Stimulated activated naive CD4-positive, alpha-beta T cell (primary cell): ENCODE measurements at regions not wholly inside any gene's neighbourhood (a gene's known extent, or its start where the extent isn't known, plus 50 kb on each side); places are given as distances from the start of the nearest gene placed in this dataset.
"Not testable (repeated sequence)": the region's sequence is repeated elsewhere in the genome, so short reads cannot be mapped to it uniquely, and the experiment has no call there.

Source experiments
- DNase-seq, 6 experiments: peaks; one replicate each; lab custom pipeline; 2025; lab: John Stamatoyannopoulos, UW

DNA sequence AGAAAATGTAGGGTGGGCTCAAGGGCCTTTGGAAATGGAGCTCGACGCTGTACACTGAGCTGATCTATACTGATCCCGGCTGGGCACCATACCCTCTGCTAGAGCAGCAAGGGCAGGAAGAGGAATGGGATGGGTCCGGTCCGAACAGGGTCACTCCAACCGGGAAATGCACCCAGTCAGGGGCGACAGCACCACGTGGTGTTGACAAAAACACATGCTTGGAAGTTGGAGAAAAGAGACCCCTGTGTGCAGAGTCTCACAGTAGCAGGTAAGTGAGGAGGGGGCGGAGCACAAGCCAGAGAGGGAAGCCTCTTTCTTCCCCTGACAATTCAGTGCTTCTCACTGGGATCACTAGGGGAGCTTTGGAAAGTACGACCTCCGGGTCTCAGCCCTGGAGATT lies 84.1 kb upstream of the ASB18 start:
- DNase-seq = no peak

- no peak for DNase-seq
Measured at GRCh38 chr2:236348976-236349375, 84.8 kb upstream of the ASB18 start.

- no peak for DNase-seq
Measured at GRCh38 chr2:236350426-236350825, 86.2 kb upstream of the ASB18 start.

DNA sequence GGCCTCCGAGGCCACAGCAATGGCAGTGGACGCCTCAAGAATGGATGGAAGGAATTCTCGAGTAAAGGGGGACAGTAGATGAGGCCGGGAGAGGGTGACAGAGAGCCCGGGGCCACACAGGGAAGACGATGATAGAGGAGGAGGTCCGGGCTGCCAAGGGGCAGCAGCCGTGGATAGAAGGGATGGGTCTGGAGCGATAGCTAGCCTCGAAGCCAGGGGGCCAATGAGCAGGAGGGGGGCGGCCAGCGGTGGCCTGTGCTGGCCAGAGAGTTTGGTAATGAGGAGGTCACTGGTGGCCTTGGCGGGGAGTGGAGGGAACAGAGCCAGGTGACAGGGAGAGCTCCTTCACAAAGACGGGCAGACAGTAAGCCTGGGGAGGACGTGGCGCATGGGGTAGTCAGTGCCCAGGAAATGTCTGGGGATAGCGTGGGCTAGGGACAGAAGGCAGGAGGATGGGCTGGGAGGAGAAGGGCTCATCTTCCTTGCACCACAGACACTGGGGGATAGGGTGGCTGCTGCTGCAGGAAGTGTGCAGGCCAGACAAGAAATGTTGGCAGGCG lies 87.8 kb upstream of the ASB18 start:
- no peak for DNase-seq

- DNase-seq = peak in 3 of 6 experiments; percentile 7 to 38 (median 35)
Measured at GRCh38 chr2:236352761-236353593, 88.8 kb upstream of the ASB18 start.

DNA sequence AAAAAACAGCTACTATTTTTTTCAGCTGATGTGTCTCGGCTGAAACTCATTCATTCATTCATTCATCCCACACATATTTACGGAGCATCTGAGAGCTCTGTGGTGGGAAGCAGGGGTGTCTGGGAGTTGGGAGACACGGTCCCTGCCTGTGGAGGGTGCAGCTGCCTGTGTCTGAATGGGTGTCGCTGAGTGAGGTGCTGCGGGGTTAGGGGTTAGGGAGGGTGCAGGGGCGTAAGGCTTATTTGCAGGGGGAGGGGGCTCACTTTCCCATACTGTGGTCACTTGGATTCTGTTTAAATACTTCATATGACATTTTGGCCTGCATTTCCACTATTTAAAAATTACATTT lies 89.4 kb upstream of the ASB18 start:
- DNase-seq = no peak

- no peak for DNase-seq
Measured at GRCh38 chr2:236354056-236354940, 90.1 kb upstream of the ASB18 start.

DNA sequence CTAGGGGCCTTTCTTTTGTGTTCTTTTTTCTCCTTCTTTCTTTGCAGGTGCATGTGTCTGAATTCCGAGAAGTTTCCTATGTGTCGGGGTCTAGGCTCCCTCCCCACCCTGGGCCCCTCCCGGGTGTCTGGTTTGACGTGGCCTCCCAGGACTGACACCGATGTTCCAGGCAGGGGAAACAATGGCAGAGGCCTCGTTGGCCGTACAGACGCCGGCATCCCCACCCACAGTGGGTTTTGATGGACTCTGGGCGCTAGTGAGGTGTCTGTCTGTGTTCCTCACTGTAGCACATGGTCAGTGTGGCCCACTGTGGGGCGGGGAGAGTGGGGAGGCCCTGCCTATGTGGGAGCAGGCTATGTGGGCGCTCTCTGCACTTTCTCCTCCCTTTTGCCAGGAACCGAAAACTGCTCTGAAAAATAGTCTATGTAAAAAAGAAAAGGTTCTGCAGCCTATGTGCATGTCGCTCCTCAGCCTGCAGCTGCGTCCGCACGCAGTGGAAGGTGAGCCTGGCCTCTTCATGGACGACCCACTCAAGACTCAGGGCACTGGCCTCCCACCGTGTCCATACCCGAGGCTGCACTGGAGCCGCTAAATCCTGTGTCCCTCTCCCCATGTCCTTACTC lies 90.9 kb upstream of the ASB18 start:
- DNase-seq = no peak

GRCh38 chr2:236355911-236356310 lies 91.7 kb upstream of the ASB18 start:
- no peak for DNase-seq

DNA sequence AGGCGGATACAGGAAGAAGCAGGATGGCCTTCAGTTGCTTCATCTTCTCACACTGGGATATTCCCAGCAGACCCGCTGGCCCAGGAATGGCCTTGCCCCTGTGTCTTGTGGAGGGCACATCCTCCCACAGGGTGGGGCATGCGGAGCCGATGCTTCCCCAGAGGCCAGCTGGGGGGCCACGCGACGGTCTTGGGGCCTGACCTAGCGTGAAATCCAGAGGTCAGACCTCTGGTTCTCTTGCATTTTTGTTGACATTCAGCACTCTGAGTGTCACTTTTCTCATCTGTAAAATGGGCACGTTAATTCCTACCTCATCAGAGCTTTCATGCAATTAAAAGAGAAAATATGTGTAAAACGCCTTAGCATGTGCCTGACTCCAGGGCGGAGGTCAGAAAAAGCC lies 92.1 kb upstream of the ASB18 start:
- not testable (repeated sequence) for DNase-seq

- not testable (repeated sequence) for DNase-seq
Measured at GRCh38 chr2:236358482-236358881, 94.3 kb upstream of the ASB18 start.

DNA sequence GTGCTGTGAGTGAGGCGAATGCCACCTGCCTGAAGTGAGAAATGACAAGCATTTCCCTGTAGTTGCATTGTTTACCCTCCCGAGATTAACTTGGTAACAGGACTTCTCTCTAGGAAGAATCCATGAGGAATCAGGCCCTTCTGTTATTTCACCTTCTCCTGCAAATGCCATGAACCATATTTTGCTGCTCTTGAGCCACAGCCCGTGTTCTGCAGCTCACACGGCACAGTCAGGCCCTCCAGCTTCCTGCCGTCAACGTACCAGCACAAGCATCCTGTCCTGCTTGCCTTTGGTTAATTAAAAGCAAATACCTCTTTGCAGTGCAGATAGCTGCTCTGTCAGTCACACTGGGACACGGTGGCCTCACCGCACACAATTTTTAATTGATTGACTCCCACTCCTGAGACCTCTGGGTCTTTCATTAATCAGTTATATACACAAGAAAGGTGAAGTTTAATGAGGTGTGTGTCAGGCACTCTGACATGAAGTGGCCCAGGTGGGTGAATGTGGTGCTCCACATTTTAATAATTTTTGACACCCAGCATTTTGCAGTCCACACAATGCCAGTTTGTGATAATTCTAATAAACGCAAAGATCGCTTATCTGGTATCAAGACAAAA lies 95.3 kb upstream of the ASB18 start:
- peak in 1 of 6 experiments; percentile 19 for DNase-seq

DNA sequence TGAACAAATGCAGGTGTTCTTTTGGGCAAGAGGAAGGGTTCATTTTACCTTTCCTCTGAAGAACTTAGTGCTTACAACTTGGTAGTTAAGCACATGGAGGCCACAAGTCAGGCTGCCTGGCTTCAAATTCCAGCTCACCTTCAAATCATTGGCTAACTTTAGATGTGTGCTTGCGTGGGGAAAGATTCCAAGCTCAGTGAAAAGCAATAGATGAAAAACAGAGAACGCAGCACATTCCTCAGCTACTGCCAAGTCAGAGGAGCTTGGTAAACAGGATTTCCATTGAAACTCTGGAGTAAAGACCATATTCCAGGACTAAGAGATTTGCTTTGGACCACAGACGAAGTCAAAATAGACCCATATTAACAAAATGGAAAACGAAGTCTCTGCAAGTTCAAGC lies 96.3 kb upstream of the ASB18 start:
- no peak for DNase-seq

DNA sequence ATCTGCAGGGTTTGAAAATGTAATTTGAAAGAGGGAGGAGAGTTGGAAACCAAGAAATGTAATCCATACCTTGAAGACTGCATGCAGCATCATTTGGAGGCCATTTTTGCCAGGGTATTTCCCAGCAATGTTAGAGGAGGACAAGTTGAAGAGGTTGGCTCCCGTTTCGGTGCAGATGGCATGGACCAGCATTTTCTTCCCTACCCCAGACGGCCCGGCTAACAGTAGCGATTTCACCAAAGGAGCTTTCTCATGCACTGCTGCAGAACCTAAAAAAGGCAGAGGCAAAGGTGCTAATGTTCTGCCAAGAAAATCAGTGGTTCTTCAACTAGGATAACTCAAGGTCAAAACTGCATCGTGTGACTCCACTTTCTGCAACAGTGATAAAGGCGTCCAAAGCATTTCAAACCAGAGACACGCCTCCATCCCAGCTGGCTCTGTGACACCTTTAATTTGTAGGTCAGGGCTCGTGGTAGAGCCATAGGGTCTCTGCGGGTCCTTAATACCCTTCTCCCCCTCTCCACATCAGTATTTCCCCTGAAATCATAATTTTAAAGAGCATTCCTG lies 99.6 kb upstream of the ASB18 start:
- no peak for DNase-seq

- DNase-seq = no peak
Measured at GRCh38 chr2:236365258-236366048, 101.2 kb upstream of the ASB18 start.

DNA sequence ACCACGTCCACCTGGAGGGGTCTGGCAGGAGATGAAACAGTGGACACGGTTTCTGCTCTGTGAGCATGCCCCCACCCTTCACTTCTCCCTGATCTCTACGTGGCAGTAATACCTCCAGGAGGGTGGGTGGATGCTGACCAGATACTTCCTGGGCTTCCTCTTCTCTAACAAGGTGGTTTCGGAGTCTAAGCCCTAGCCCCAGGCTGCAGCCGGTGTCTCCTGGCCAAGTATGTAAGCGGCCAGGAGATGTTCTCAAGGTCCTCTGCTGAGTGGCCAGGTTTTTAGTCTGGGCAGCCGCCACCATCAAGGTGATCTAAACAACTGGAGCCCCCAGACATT lies 101.8 kb upstream of the ASB18 start:
- DNase-seq = no peak

GRCh38 chr2:236366397-236366796 lies 102.2 kb upstream of the ASB18 start:
- DNase-seq = peak in 3 of 6 experiments; percentile 29 to 41 (median 33)

- no peak for DNase-seq
Measured at GRCh38 chr2:236367506-236368289, 103.5 kb upstream of the ASB18 start.

GRCh38 chr2:236369661-236370062 lies 105.5 kb upstream of the ASB18 start:
- no peak for DNase-seq

- no peak for DNase-seq
Measured at GRCh38 chr2:236370847-236371409, 106.7 kb upstream of the ASB18 start.
